Skeletal muscle cell (primary cell): ENCODE measurements at regions not wholly inside any gene's neighbourhood (a gene's known extent, or its start where the extent isn't known, plus 50 kb on each side); places are given as distances from the start of the nearest gene placed in this dataset.
A peak's percentile ranks its signal among the peaks of the same experiment; 100 is the strongest.

Source experiments
- DNase-seq: peaks from one replicate; pipeline ENCODE4 v3.0.0-alpha.2; 2010; ENCODE audit warnings: low read depth
- H3K4me3 ChIP-seq: 2 replicates; pipeline ENCODE4 v1.5.1; 2011; ENCODE audit warnings: low read depth, mild to moderate bottlenecking, control low read depth, low read length, moderate library complexity

GRCh38 chr2:46815121-46815802 is 100.3 kb downstream of the MCFD2 start:
- no peak for DNase-seq
- H3K4me3 ChIP-seq, result no peak overlapping the region

DNA sequence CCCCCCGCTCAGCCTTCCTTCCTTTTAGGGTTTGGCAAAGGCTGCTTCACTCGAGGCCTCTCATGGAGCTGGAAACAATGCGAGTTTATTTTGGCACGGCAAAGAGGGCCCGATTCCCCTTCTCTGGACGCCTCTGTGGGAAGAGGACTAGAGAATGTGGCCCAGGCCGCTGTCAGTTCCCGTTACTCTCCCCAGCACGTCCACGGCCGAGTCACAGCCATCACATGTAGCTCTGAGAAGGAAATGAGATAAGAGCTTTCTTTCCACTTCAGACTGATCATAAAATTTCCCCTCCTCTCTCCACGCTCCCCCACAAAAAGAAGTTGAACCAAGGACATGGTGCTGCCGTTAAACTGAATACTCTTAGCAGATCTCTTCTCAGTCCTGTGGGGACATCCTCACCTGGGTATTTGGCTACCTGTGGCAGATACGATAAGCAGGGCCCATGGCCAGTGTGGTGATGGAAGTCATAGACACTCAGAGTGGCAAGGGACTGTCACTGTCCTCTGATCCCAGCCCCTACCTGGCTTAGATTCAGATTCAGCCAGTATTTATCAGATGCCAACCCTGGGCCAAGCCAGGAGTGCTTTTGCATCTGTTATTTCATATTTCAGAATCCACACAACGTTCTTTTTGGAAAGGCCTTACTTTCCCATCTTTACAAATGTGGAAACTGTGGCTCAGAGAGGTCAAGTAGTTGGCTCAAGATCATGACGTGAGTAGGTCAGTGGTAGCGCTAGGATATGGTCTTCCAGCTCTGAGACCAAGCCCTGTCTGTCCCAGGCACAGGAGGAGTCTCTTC is 101.2 kb downstream of the MCFD2 start:
- H3K4me3 ChIP-seq, result no peak overlapping the region
- peak; percentile 77 for DNase-seq

GRCh38 chr2:46813680-46814079 is 101.9 kb downstream of the MCFD2 start:
- H3K4me3 ChIP-seq, result no peak overlapping the region
- no peak for DNase-seq

DNA sequence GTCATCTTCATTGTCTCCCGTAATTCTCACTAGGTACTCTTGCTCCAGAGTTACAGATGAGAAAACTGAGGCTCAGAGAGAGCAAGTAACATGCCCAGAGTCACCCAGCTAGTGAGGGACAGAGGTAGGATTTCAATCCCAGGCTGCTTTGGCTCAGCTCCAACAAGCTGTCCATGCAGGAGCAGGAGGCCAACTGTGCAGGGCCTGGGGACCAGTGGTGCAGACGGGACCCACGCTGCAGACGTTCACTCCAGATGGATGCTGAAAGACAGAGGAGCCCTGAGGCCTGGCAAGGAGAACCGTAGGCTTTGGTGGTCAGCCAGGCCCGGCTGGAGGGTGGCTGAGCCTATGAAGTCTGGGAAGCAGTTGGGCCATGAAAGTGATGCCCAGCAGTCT is 102.6 kb downstream of the MCFD2 start:
- H3K4me3 ChIP-seq, result no peak overlapping the region
- no peak for DNase-seq
